Muscle of leg (tissue), 3 donors: ENCODE measurements at regions not wholly inside any gene's neighbourhood (a gene's known extent, or its start where the extent isn't known, plus 50 kb on each side); places are given as distances from the start of the nearest gene placed in this dataset.
"Not testable (repeated sequence)": the region's sequence is repeated elsewhere in the genome, so short reads cannot be mapped to it uniquely, and the experiment has no call there.

Experiments used
- DNase-seq: peaks from one replicate; pipeline ENCODE4 v3.0.0; 2013
- H3K27ac ChIP-seq: one replicate; pipeline ENCODE4 v1.5.1; 2013; ENCODE audit warnings: mild to moderate bottlenecking, low read length, control low read depth
- H3K27me3 ChIP-seq: one replicate; pipeline ENCODE4 v1.6.1; 2013; ENCODE audit warnings: low read length; ENCODE audit not compliant: control insufficient read depth, insufficient read depth
- H3K36me3 ChIP-seq: one replicate; pipeline ENCODE4 v1.6.1; 2013; ENCODE audit warnings: low read length; ENCODE audit not compliant: control insufficient read depth, insufficient read depth
- H3K4me1 ChIP-seq: one replicate; pipeline ENCODE4 v1.6.1; 2013; ENCODE audit warnings: low read length; ENCODE audit not compliant: control insufficient read depth, insufficient read depth
- H3K4me3 ChIP-seq: one replicate; pipeline ENCODE4 v1.5.1; 2013; ENCODE audit warnings: low read length, control low read depth
- H3K9me3 ChIP-seq: replicated peaks from 2 replicates; pipeline ENCODE4 v1.6.1; 2013; ENCODE audit warnings: low read depth, low read length; ENCODE audit not compliant: control insufficient read depth
- WGBS: methylation state at CpG from one replicate; pipeline ENCODE4 v1.1.5; 2013; ENCODE audit warnings: missing lambda C conversion rate; ENCODE audit not compliant: insufficient coverage; 5-methylcytosine and 5-hydroxymethylcytosine counted together

GRCh38 chr1:68923475-68924088 is 426.7 kb upstream of the DEPDC1 start:
- DNase-seq, H3K36me3 ChIP-seq, H3K27me3 ChIP-seq, H3K4me1 ChIP-seq, H3K4me3 ChIP-seq, H3K9me3 ChIP-seq, H3K27ac ChIP-seq: not testable (repeated sequence)
- 96% methylated on average over 22 of the region's 30 CpGs for WGBS

DNA sequence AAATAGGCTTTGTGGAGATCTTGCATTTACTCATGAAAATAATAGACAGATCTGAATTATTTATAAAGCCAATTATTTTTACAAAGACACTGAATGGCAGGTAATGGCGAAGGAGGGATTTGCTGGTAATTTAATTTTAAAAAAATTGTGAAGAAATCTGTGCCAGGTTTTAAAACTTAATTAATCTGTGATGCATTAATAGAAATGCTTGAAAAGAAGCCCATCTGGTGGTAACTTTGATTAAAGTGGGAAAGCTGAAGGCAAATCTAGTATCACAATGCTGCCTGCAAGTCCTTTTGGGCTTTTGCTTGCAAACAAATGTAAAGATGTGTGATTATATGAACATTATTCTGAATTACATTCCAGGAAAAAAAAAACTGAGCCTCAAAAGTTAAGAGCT is 433.2 kb upstream of the DEPDC1 start:
- 80% methylated on average over 1 of the region's 1 CpG for WGBS
- Histone ChIP-seq H3K27ac (no peak overlapping the region), H3K4me1 (no peaks in the 10 kb centered on the region), H3K36me3 (no peaks in the 10 kb centered on the region), H3K9me3 (no peaks in the 10 kb centered on the region), H3K4me3 (no peak overlapping the region), H3K27me3 (no peaks in the 10 kb centered on the region)
- no peak for DNase-seq

DNA sequence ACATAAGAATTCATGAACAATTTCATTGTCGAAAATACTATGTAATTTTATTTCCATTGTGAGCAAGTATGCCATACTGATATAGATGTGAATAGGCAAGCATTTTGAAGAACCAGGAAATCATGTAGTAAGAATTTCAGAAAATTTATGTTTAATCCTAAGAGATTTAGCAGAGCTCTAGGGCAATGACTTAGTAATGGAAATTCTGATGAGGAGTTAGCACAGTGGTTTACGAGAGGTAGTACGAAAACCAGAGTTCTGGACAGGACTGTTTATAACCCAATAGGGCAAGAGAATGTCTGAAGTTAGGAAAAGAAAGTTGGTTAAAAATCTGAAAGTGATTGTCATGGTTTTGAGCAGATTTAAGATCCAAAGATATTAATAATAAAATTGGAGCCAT is 439.6 kb upstream of the DEPDC1 start:
- Histone ChIP-seq H3K9me3 (no peaks in the 10 kb centered on the region), H3K4me3 (no peak overlapping the region)

GRCh38 chr1:68938051-68938666 is 441.3 kb upstream of the DEPDC1 start:
- WGBS, result 77% methylated on average over 2 of the region's 5 CpGs
- H3K36me3 ChIP-seq, result no peaks in the 10 kb centered on the region

More for the DNA sequence above, 439.6 kb upstream of the DEPDC1 start:
- H3K27me3 ChIP-seq, result no peaks in the 10 kb centered on the region
- no peak overlapping the region for H3K27ac ChIP-seq
- no peaks in the 10 kb centered on the region for H3K4me1 ChIP-seq
- DNase-seq, result no peak
- H3K36me3 ChIP-seq, result no peaks in the 10 kb centered on the region
- WGBS, result 55% methylated on average over 2 of the region's 3 CpGs

DNA sequence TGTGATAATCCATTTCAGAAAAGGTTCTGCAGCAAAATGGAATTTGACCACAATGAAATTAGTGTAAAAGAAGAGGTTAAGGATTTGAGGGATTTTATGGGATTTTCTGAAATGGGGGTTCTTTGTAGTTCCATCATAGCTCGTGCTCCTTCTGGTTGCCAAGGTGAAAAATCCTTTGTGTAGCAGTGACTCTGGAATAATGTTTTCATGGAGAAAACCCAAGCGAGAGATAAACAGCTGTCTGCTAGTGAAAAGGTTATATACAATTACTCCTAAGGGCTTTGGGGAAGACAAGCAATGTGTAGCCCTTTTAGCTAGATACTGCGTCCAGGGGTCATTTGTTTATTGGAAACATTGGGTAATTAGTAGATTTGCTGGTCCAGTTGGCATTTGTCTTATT is 453.2 kb upstream of the DEPDC1 start:
- Histone ChIP-seq H3K9me3 (no peaks in the 10 kb centered on the region), H3K27ac (no peak overlapping the region), H3K36me3 (no peaks in the 10 kb centered on the region), H3K4me1 (no peaks in the 10 kb centered on the region), H3K4me3 (no peak overlapping the region), H3K27me3 (no peaks in the 10 kb centered on the region)
- no peak for DNase-seq
- WGBS, result 25% methylated on average over 1 of the region's 3 CpGs

More at GRCh38 chr1:68938051-68938666, 441.3 kb upstream of the DEPDC1 start:
- Histone ChIP-seq H3K27me3 (no peaks in the 10 kb centered on the region), H3K9me3 (no peaks in the 10 kb centered on the region), H3K4me3 (no peak overlapping the region), H3K27ac (no peak overlapping the region), H3K4me1 (no peaks in the 10 kb centered on the region)
- no peak for DNase-seq

GRCh38 chr1:68953311-68953710 is 456.4 kb upstream of the DEPDC1 start:
- Histone ChIP-seq H3K27me3 (no peaks in the 10 kb centered on the region), H3K36me3 (no peaks in the 10 kb centered on the region), H3K9me3 (no peaks in the 10 kb centered on the region), H3K27ac (no peak overlapping the region), H3K4me3 (no peak overlapping the region), H3K4me1 (no peaks in the 10 kb centered on the region)
- DNase-seq, result peak; percentile 36
- 80% methylated on average over 1 of the region's 1 CpG for WGBS

DNA sequence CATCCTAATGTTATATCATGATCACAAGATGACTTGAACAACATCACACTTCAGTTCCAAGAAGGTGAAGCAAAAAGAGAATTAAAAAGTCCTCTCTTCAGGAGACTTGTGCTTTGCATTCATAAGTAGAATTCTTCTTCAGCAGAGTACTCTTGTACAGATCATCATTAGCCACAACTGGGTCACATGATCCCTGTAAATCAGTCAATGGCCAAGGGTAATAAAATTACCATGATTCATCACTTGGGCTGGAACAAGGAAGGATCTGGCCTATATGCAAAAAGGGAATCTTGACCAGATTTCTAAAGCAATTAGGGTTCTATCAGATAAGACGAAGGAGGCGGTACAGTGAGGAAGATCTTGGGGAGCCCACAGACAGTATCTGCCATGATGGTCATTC is 458.0 kb upstream of the DEPDC1 start:
- H3K4me3 ChIP-seq, result no peak overlapping the region
- DNase-seq, result peak; percentile 8
- H3K36me3 ChIP-seq, result no peaks in the 10 kb centered on the region
- WGBS, result no CpG with 5 or more reads among the region's 2 CpGs
- no peaks in the 10 kb centered on the region for H3K4me1 ChIP-seq
- H3K27me3 ChIP-seq, result no peaks in the 10 kb centered on the region
- no peak overlapping the region for H3K27ac ChIP-seq
- H3K9me3 ChIP-seq, result no peaks in the 10 kb centered on the region

GRCh38 chr1:68955424-68955823 is 458.5 kb upstream of the DEPDC1 start:
- Histone ChIP-seq H3K9me3 (no peaks in the 10 kb centered on the region), H3K27ac (no peak overlapping the region), H3K4me3 (no peak overlapping the region), H3K4me1 (no peaks in the 10 kb centered on the region), H3K27me3 (no peaks in the 10 kb centered on the region), H3K36me3 (no peaks in the 10 kb centered on the region)
- WGBS, result 26% methylated on average over 2 of the region's 5 CpGs
- DNase-seq, result peak; percentile 10

GRCh38 chr1:68958958-68959357 is 462.1 kb upstream of the DEPDC1 start:
- Histone ChIP-seq H3K4me1 (no peaks in the 10 kb centered on the region), H3K27me3 (no peaks in the 10 kb centered on the region), H3K9me3 (no peaks in the 10 kb centered on the region), H3K36me3 (no peaks in the 10 kb centered on the region), H3K27ac (no peak overlapping the region), H3K4me3 (no peak overlapping the region)
- 72% methylated on average over 2 of the region's 3 CpGs for WGBS
- DNase-seq, result no peak

DNA sequence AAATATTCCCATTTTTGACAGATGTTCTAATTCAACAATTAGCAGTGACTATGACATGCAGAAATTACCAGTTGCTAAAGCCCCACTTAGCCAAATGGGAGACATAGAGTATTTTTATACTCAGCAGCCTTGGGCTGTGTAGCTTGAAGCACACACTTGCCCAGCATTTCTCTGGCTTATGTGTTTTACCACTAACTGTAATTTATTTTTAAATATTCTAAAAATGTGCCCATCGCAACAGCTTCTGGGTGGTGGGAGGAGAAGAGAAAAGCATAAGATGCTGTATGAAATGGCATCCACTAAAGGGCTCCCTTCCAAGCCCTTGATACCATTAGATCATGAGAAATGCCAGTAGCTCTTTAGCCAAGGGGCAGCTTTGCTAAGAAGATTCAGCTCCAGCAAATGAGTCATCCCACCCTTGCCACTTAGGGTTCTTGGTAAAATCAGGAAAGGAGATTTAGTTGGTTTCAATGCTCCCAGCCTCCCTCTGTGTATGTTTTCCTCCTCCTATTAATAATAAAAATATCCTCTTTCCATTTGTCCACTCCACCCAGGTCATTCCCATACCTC is 462.7 kb upstream of the DEPDC1 start:
- no peak for DNase-seq
- Histone ChIP-seq H3K9me3 (no peaks in the 10 kb centered on the region), H3K27ac (no peak overlapping the region), H3K27me3 (no peaks in the 10 kb centered on the region), H3K4me3 (no peak overlapping the region), H3K4me1 (no peaks in the 10 kb centered on the region), H3K36me3 (no peaks in the 10 kb centered on the region)
- WGBS, result no CpG with 5 or more reads among the region's 1 CpG
